Fibroblast of pulmonary artery (primary cell): ENCODE measurements at regions not wholly inside any gene's neighbourhood (a gene's known extent, or its start where the extent isn't known, plus 50 kb on each side); places are given as distances from the start of the nearest gene placed in this dataset.

Experiments
- DNase-seq: peaks from one replicate; pipeline ENCODE4 v3.0.0-alpha.2; 2010; ENCODE audit warnings: low read depth
- H3K4me3 ChIP-seq: replicated peaks from 2 replicates; pipeline ENCODE4 v1.5.1; 2011; ENCODE audit warnings: low read depth, mild to moderate bottlenecking, control low read depth, low read length, moderate library complexity
- CTCF ChIP-seq: IDR thresholded peaks from 2 replicates; pipeline ENCODE4 v1.5.1; 2011; ENCODE audit warnings: mild to moderate bottlenecking, control low read depth, low read length, inconsistent platforms; ENCODE audit errors: missing control alignments

- DNase-seq: no peak
- H3K4me3 ChIP-seq: no peak overlapping the region
- TF ChIP-seq CTCF: no peak
Observed at GRCh38 chr2:20104900-20105545, 53.6 kb upstream of the LAPTM4A start.

- DNase-seq: peak; percentile 43
- no peak overlapping the region for H3K4me3 ChIP-seq
- TF ChIP-seq CTCF: peak; percentile 31
Observed at GRCh38 chr2:20103530-20103929, 52.1 kb upstream of the LAPTM4A start.
